ENCODE measurements at regions not wholly inside any gene's neighbourhood (a gene's known extent, or its start where the extent isn't known, plus 50 kb on each side); places are given as distances from the start of the nearest gene placed in this dataset.
"Not testable (repeated sequence)": the region's sequence is repeated elsewhere in the genome, so short reads cannot be mapped to it uniquely, and the experiment has no call there.

DNA sequence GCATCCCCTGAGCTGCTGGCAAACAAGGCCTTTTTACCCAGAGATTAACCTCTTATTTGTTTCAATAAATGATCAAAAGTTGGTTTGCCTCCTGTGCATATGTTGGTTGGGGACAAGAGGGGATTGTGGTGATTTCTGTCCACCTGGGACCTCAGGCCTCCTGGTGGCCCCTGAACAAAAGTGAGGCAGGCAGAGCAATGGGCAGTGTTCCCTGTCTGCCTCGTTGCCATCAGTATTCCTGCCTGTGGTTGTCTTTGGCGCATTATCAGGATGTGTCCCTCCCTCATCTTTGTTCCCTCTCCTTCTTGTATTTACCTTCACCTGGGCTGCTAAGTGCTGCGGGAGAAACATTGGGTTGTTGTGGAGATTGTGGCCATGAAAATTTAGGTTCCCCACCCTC lies 65.3 kb upstream of the DRD5 start:
- no peak for DNase-seq
- TF ChIP-seq POLR2A (IDR thresholded peaks at IDR 0.05; ENCODE audit: low read length) = no peak

DNA sequence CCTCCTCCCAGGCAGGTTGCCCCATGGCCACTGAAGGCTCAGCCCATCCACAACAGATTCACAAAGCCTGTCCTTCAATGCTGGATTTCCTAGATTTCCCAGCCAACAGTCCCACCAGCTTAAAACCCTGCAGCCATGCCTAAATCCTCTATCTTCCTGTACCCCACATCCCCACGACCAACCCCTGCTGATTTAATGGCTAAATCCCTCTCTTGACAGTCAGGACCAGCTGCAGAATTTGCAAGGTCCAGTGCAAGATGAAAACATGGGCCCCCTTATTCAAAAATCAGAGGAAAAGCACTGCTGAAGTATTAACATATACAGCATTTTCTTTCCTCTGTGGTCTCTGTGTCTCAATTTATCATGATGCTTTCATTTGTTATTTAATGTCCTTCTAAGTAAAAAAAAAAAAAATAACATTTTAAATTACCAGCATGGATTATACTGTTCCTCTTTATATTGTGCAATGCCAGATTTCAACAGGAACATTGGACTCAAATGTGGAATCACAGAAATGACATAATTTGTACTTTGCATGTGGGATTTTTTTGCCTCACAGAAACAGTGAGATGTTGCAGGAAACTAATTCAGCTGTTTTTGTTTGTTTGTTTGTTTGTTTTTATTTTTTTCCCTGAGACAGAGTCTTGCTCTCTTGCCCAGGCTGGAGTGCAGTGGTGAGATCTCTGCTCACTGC lies 63.0 kb upstream of the DRD5 start:
- DNase-seq = not testable (repeated sequence)

DNA sequence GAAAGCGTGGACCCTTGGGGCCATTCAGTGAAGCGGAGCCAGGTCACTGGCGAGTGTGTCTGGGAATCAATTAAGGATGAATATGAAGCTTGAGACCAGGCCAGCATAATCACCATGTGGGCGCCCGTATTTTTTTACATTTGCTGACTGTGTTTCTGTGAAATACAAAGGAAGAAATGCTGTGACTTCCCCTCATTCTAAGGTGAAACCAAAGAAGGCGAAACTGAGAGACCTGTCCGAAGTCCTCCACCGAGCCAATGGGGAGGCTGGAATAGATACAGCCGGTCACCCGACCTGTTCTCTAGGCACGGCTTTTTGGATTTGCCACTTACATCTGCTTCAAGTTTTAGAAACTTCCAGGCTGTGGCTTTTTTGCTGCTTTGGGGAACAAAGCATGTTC lies 59.3 kb upstream of the DRD5 start:
- DNase-seq = not testable (repeated sequence)

All from erythroblast (primary cell).